NB4 (cell line): ENCODE measurements at regions not wholly inside any gene's neighbourhood (a gene's known extent, or its start where the extent isn't known, plus 50 kb on each side); places are given as distances from the start of the nearest gene placed in this dataset.

Experiments
- DNase-seq: peaks from one replicate; pipeline ENCODE4 v3.0.0; 2010; ENCODE audit warnings: low read depth
- H3K4me3 ChIP-seq: one replicate; pipeline ENCODE4 v1.5.1; 2011; ENCODE audit warnings: mild to moderate bottlenecking, low read depth, low read length, moderate library complexity
- CTCF ChIP-seq: IDR thresholded peaks from one replicate; pipeline ENCODE4 v1.5.1; 2012; ENCODE audit warnings: low read depth, low read length
- MAX ChIP-seq: IDR thresholded peaks from 2 replicates; pipeline ENCODE4 v1.6.1; 2011; ENCODE audit warnings: low read depth, low read length
- MYC ChIP-seq: IDR thresholded peaks from 2 replicates; pipeline ENCODE4 v1.6.1; 2011; ENCODE audit warnings: low read depth, low read length
- POLR2A ChIP-seq: IDR thresholded peaks from 2 replicates; pipeline ENCODE4 v1.6.1; 2011; ENCODE audit warnings: mild to moderate bottlenecking; ENCODE audit not compliant: insufficient read length; ENCODE audit errors: extremely low read depth

- no peak for DNase-seq
- no peak overlapping the region for H3K4me3 ChIP-seq
- TF ChIP-seq CTCF (no peak), MYC (no peak), MAX (no peak)
These were observed 1056.4 kb downstream of the ADGRL3 start for GRCh38 chr4:62256479-62256878.

GRCh38 chr4:62252728-62253127, 1052.6 kb downstream of the ADGRL3 start:
- no peak for TF ChIP-seq CTCF
- no peak for TF ChIP-seq MAX
- H3K4me3 ChIP-seq: no peak overlapping the region
- DNase-seq: no peak

- no peak for DNase-seq
- H3K4me3 ChIP-seq: no peak overlapping the region
- TF ChIP-seq POLR2A: no peak
- no peak for TF ChIP-seq MAX
- no peak for TF ChIP-seq CTCF
- TF ChIP-seq MYC: no peak
These were observed 1050.0 kb downstream of the ADGRL3 start for GRCh38 chr4:62250100-62250499.

- no peak overlapping the region for H3K4me3 ChIP-seq
- no peak for TF ChIP-seq POLR2A
- no peak for TF ChIP-seq MYC
- TF ChIP-seq MAX: no peak
- TF ChIP-seq CTCF: no peak
- DNase-seq: no peak
These were observed 1043.8 kb downstream of the ADGRL3 start for GRCh38 chr4:62243895-62244294.

GRCh38 chr4:62235911-62236310, 1035.8 kb downstream of the ADGRL3 start:
- no peak overlapping the region for H3K4me3 ChIP-seq
- no peak for DNase-seq
- TF ChIP-seq MYC: no peak
- no peak for TF ChIP-seq MAX
- TF ChIP-seq POLR2A: no peak
- TF ChIP-seq CTCF: no peak

- no peak for DNase-seq
- TF ChIP-seq MYC (no peak), MAX (no peak), CTCF (no peak), POLR2A (no peak)
- H3K4me3 ChIP-seq: no peak overlapping the region
These were observed 1032.7 kb downstream of the ADGRL3 start for GRCh38 chr4:62232814-62233213.
